OCI-LY7 (cell line): ENCODE measurements at regions not wholly inside any gene's neighbourhood (a gene's known extent, or its start where the extent isn't known, plus 50 kb on each side); places are given as distances from the start of the nearest gene placed in this dataset.

Experiments
- CTCF ChIP-seq: fragments of 200-600 bp; sonication (generic); conservative IDR thresholded peaks from 2 replicates; pipeline ENCODE4 v1.5.1; 2014; ENCODE audit warnings: mild to moderate bottlenecking, antibody characterized with exemption, low read length, moderate library complexity, mixed read lengths
- EZH2phosphoT487 ChIP-seq: fragments of 200-600 bp; sonication (generic); IDR thresholded peaks from 2 replicates; pipeline ENCODE4 v1.6.1; 2018; ENCODE audit warnings: low read depth, borderline replicate concordance, mild to moderate bottlenecking, mixed run types, antibody characterized with exemption, low read length, moderate library complexity, mixed read lengths

GRCh38 chr12:78447373-78447772 is 417.2 kb upstream of the SYT1 start:
- no peak for TF ChIP-seq CTCF
- no peak for TF ChIP-seq EZH2phosphoT487
